HCT116 (cell line): ENCODE measurements at regions not wholly inside any gene's neighbourhood (a gene's known extent, or its start where the extent isn't known, plus 50 kb on each side); places are given as distances from the start of the nearest gene placed in this dataset.

Experiments
- ATAC-seq: fragments of 200-7000 bp; cut with Tn5 transposase; 2 replicates; pipeline ENCODE4 v1.9.1; 2020; ENCODE audit warnings: mild to moderate bottlenecking, moderate library complexity
- BruUV-seq: library from RNA; stranded (reverse); fragments of 400-500 nt; replicated peaks from 2 replicates; lab custom pipeline; 2021; lab: Mats Ljungman, UMichigan
- CTCF ChIA-PET: fragments of 300-600 bp; sonication (Branson Sonifier 250); formaldehyde crosslinking; loops from one replicate; lab custom pipeline; 2021; ENCODE audit warnings: antibody characterized with exemption; lab: Charles Lee
- POLR2A ChIA-PET: fragments of 300-600, 350-600 bp; sonication (Branson Sonifier 250); formaldehyde crosslinking; loops from one replicate; lab custom pipeline; 2021; ENCODE audit warnings: antibody characterized with exemption; lab: Charles Lee
- RAD21 ChIA-PET, 2 experiments: fragments of 300-600 bp; sonication (Branson Sonifier 250); formaldehyde crosslinking; loops; one replicate each; lab custom pipeline; 2023; ENCODE audit warnings: low total read pairs in 2 of 2; ENCODE audit not compliant: uncharacterized antibody in 2 of 2, unreplicated experiment in 2 of 2, low non-redundant PET in 1 of 2; lab: Charles Lee
- DNase-seq: peaks from one replicate; pipeline ENCODE4 v3.0.0-alpha.2; 2010; ENCODE audit warnings: low read depth, low spot score
- H2AFZ ChIP-seq: fragments of 200-600 bp; shearing (Covaris generic), sonication (generic); 2 replicates; pipeline ENCODE4 v1.6.1; 2017; ENCODE audit warnings: low read depth, mixed run types, mixed read lengths, antibody characterized with exemption, low read length; ENCODE audit not compliant: poor library complexity, severe bottlenecking
- H3K27ac ChIP-seq: 2 replicates; pipeline ENCODE4 v1.5.1; 2012; ENCODE audit warnings: low read depth, low read length
- H3K27me3 ChIP-seq: fragments of 200-600 bp; sonication (generic); 2 replicates; pipeline ENCODE4 v1.6.1; 2016; ENCODE audit warnings: mixed run types, low read length, mixed read lengths; ENCODE audit not compliant: insufficient read depth
- H3K36me3 ChIP-seq, 2 experiments: fragments of 200-500 bp in 1 of 2; fragments of 200-600 bp in 1 of 2; sonication (Bioruptor generic) in 1 of 2; sonication (generic) in 1 of 2; 2 replicates each; pipeline versions ENCODE4 v1.5.1 to v1.6.1; 2014 to 2016; ENCODE audit warnings: low read length in 2 of 2, inconsistent platforms in 1 of 2, mixed read lengths in 1 of 2, mixed run types in 1 of 2; ENCODE audit not compliant: insufficient read depth in 2 of 2, control insufficient read depth in 1 of 2
- H3K4me1 ChIP-seq, 2 experiments: fragments of 200-600 bp in 1 of 2; sonication (generic) in 1 of 2; 2 replicates each; pipeline versions ENCODE4 v1.5.1 to v1.6.1; 2012 to 2017; ENCODE audit warnings: low read length in 2 of 2, inconsistent platforms in 1 of 2, mild to moderate bottlenecking in 1 of 2, mixed read lengths in 1 of 2, mixed run types in 1 of 2, moderate library complexity in 1 of 2; ENCODE audit not compliant: insufficient read depth in 2 of 2, control insufficient read depth in 1 of 2
- H3K4me2 ChIP-seq: fragments of 200-600 bp; sonication (generic); 2 replicates; pipeline ENCODE4 v1.6.1; 2017; ENCODE audit warnings: mixed run types, low read length, mixed read lengths
- H3K4me3 ChIP-seq, 2 experiments: fragments of 200-600 bp in 1 of 2; sonication (generic) in 1 of 2; replicated peaks in 1 of 2; 2 replicates each; pipeline ENCODE4 v1.5.1; 2011 to 2016; ENCODE audit warnings: low read length in 2 of 2, control low read depth in 1 of 2, low read depth in 1 of 2, mild to moderate bottlenecking in 1 of 2, mixed read lengths in 1 of 2, mixed run types in 1 of 2
- H3K79me2 ChIP-seq: fragments of 200-600 bp; sonication (generic); 2 replicates; pipeline ENCODE4 v1.6.1; 2017; ENCODE audit warnings: mild to moderate bottlenecking, mixed run types, low read length, moderate library complexity, mixed read lengths; ENCODE audit not compliant: insufficient read depth
- H3K9ac ChIP-seq: fragments of 200-600 bp; sonication (generic); 2 replicates; pipeline ENCODE4 v1.6.1; 2016; ENCODE audit warnings: low read length, mixed read lengths
- H3K9me2 ChIP-seq: fragments of 200-600 bp; sonication (generic), shearing (Covaris generic); 2 replicates; pipeline ENCODE4 v1.6.1; 2017; ENCODE audit warnings: mixed run types, mild to moderate bottlenecking, moderate library complexity; ENCODE audit not compliant: insufficient read depth
- H3K9me3 ChIP-seq, 2 experiments: fragments of 200-500 bp in 1 of 2; fragments of 200-600 bp in 1 of 2; sonication (Bioruptor generic) in 1 of 2; sonication (generic) in 1 of 2; 2 replicates each; pipeline ENCODE4 v1.6.1; 2014 to 2017; ENCODE audit warnings: low read length in 2 of 2, mixed read lengths in 2 of 2, inconsistent platforms in 1 of 2, low read depth in 1 of 2, mild to moderate bottlenecking in 1 of 2, mixed run types in 1 of 2, moderate library complexity in 1 of 2; ENCODE audit not compliant: control insufficient read depth in 1 of 2, insufficient read depth in 1 of 2
- H4K20me1 ChIP-seq: fragments of 200-600 bp; sonication (generic), shearing (Covaris generic); 2 replicates; pipeline ENCODE4 v1.6.1; 2017; ENCODE audit warnings: mixed run types, mild to moderate bottlenecking, moderate library complexity; ENCODE audit not compliant: insufficient read depth
- ATF3 ChIP-seq: IDR thresholded peaks from 2 replicates; pipeline ENCODE4 v1.6.1; 2012
- CBX3 ChIP-seq: IDR thresholded peaks from 2 replicates; pipeline ENCODE4 v1.6.1; 2012; ENCODE audit warnings: low read depth
- CTCF ChIP-seq, 3 experiments: fragments of 200-600 bp in 1 of 3; sonication (generic) in 1 of 3; IDR thresholded peaks in 2 of 3; conservative IDR thresholded peaks in 1 of 3; 2 replicates each; pipeline ENCODE4 v1.5.1; 2012 to 2017; ENCODE audit warnings: low read depth in 2 of 3, low read length in 2 of 3, antibody characterized with exemption in 1 of 3, borderline replicate concordance in 1 of 3, control low read depth in 1 of 3, mild to moderate bottlenecking in 1 of 3, mixed read lengths in 1 of 3, mixed run types in 1 of 3, moderate library complexity in 1 of 3; ENCODE audit not compliant: insufficient read depth in 1 of 3
- EGR1 ChIP-seq: IDR thresholded peaks from 2 replicates; pipeline ENCODE4 v1.6.1; 2012; ENCODE audit warnings: low read depth
- EZH2 ChIP-seq: fragments of 200-600 bp; sonication (generic); IDR thresholded peaks from 2 replicates; pipeline ENCODE4 v1.6.1; 2017; ENCODE audit warnings: antibody characterized with exemption, mixed run types
- EZH2phosphoT487 ChIP-seq: fragments of 200-600 bp; IDR thresholded peaks from 2 replicates; pipeline ENCODE4 v1.6.1; 2018; ENCODE audit warnings: antibody characterized with exemption, borderline replicate concordance
- MAX ChIP-seq: IDR thresholded peaks from 2 replicates; pipeline ENCODE4 v1.6.1; 2012
- POLR2A ChIP-seq: IDR thresholded peaks from 2 replicates; pipeline ENCODE4 v1.7.0; 2011; ENCODE audit warnings: borderline replicate concordance; ENCODE audit not compliant: insufficient read depth, insufficient read length; ENCODE audit errors: extremely low read depth
- POLR2AphosphoS5 ChIP-seq: IDR thresholded peaks from 2 replicates; pipeline ENCODE4 v1.6.1; 2011; ENCODE audit warnings: mild to moderate bottlenecking, low read depth, low read length, moderate library complexity
- SIN3A ChIP-seq: IDR thresholded peaks from 2 replicates; pipeline ENCODE4 v1.6.1; 2012; ENCODE audit warnings: low read depth
- SP1 ChIP-seq: IDR thresholded peaks from 2 replicates; pipeline ENCODE4 v1.6.1; 2012; ENCODE audit warnings: low read depth
- TCF7L2 ChIP-seq: IDR thresholded peaks from 2 replicates; pipeline ENCODE4 v1.7.0; 2011; ENCODE audit warnings: borderline replicate concordance, inconsistent platforms; ENCODE audit not compliant: insufficient read depth, insufficient read length; ENCODE audit errors: extremely low read depth
- YY1 ChIP-seq: IDR thresholded peaks from 2 replicates; pipeline ENCODE4 v1.6.1; 2011; ENCODE audit warnings: low read length, low read depth, moderate library complexity, mild to moderate bottlenecking; ENCODE audit not compliant: insufficient replicate concordance; ENCODE audit errors: extremely low read depth
- ZFX ChIP-seq: fragments of 450-650 bp; IDR thresholded peaks from 2 replicates; pipeline ENCODE4 v1.6.1; 2017
- ZNF274 ChIP-seq: fragments of 200-500 bp; sonication (Bioruptor generic); IDR thresholded peaks from 2 replicates; pipeline ENCODE4 v1.6.1; 2014; ENCODE audit warnings: mild to moderate bottlenecking, low read depth, low read length, inconsistent platforms
- intact Hi-C: fragments of 100-400 bp; cut with micrococcal nuclease; formaldehyde crosslinking; loops from 2 replicates; pipeline ENCODE4 v1.10.0; 2022
- TF ChIP-seq, protein P1 (sequence below): IDR thresholded peaks from 2 replicates; pipeline ENCODE4 v1.6.1; 2012; ENCODE audit warnings: low read depth

- ChIA-PET POLR2A (no interaction called here), RAD21 (no interaction called here), CTCF (no interaction called here)
- H3K4me3 ChIP-seq: no peak overlapping the region
- DNase-seq: no peak
- no peaks in the 10 kb centered on the region for H3K9me3 ChIP-seq
- H3K27ac ChIP-seq: no peak overlapping the region
- no peak for ATAC-seq
- H3K27me3 ChIP-seq: peaks cover 26% of the 10 kb centered on the region
- BruUV-seq: no TSS peak
- no peaks in the 10 kb centered on the region for H3K9me2 ChIP-seq
- H2AFZ ChIP-seq: no peak overlapping the region
- no peak overlapping the region for H3K4me2 ChIP-seq
- intact Hi-C loops: no loop called here
- no peak overlapping the region for H3K9ac ChIP-seq
- no peaks in the 10 kb centered on the region for H4K20me1 ChIP-seq
- no peaks in the 10 kb centered on the region for H3K79me2 ChIP-seq
- no peaks in the 10 kb centered on the region for H3K4me1 ChIP-seq
- no peaks in the 10 kb centered on the region for H3K36me3 ChIP-seq
- TF ChIP-seq SIN3A (no peak), POLR2A (no peak), ZFX (no peak)
Observed at GRCh38 chr3:99504258-99504657, 134.1 kb upstream of the COL8A1 start.

GRCh38 chr3:99503350-99503749 lies 135.0 kb upstream of the COL8A1 start:
- Histone ChIP-seq H3K9ac (no peak overlapping the region), H3K9me3 (no peaks in the 10 kb centered on the region), H2AFZ (no peak overlapping the region), H3K4me1 (no peaks in the 10 kb centered on the region), H4K20me1 (no peaks in the 10 kb centered on the region), H3K36me3 (no peaks in the 10 kb centered on the region), H3K27ac (no peak overlapping the region), H3K9me2 (no peaks in the 10 kb centered on the region), H3K4me2 (no peak overlapping the region), H3K4me3 (no peak overlapping the region), H3K27me3 (peaks cover 19% of the 10 kb centered on the region), H3K79me2 (no peaks in the 10 kb centered on the region)
- ATAC-seq: no peak
- ChIA-PET RAD21 (no interaction called here), POLR2A (no interaction called here), CTCF (no interaction called here)
- intact Hi-C loops: no loop called here
- DNase-seq: no peak
- no TSS peak for BruUV-seq
- TF ChIP-seq EZH2 (no peak), CBX3 (no peak), SIN3A (no peak), ATF3 (no peak), EGR1 (no peak), TCF7L2 (no peak), YY1 (no peak), POLR2AphosphoS5 (no peak), ZNF274 (no peak), EZH2phosphoT487 (no peak), MAX (no peak), SP1 (no peak), CTCF (IDR thresholded peaks at IDR 0.05 in 2 of 3, conservative IDR thresholded peaks at IDR 0.05 in 1 of 3; ENCODE audit: borderline replicate concordance in 1 of 3, insufficient read depth in 1 of 3, low read depth in 2 of 3, low read length in 2 of 3) (no peak)
- TF ChIP-seq, protein P1, sequence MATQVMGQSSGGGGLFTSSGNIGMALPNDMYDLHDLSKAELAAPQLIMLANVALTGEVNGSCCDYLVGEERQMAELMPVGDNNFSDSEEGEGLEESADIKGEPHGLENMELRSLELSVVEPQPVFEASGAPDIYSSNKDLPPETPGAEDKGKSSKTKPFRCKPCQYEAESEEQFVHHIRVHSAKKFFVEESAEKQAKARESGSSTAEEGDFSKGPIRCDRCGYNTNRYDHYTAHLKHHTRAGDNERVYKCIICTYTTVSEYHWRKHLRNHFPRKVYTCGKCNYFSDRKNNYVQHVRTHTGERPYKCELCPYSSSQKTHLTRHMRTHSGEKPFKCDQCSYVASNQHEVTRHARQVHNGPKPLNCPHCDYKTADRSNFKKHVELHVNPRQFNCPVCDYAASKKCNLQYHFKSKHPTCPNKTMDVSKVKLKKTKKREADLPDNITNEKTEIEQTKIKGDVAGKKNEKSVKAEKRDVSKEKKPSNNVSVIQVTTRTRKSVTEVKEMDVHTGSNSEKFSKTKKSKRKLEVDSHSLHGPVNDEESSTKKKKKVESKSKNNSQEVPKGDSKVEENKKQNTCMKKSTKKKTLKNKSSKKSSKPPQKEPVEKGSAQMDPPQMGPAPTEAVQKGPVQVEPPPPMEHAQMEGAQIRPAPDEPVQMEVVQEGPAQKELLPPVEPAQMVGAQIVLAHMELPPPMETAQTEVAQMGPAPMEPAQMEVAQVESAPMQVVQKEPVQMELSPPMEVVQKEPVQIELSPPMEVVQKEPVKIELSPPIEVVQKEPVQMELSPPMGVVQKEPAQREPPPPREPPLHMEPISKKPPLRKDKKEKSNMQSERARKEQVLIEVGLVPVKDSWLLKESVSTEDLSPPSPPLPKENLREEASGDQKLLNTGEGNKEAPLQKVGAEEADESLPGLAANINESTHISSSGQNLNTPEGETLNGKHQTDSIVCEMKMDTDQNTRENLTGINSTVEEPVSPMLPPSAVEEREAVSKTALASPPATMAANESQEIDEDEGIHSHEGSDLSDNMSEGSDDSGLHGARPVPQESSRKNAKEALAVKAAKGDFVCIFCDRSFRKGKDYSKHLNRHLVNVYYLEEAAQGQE: no peak
